ENCODE measurements at regions not wholly inside any gene's neighbourhood (a gene's known extent, or its start where the extent isn't known, plus 50 kb on each side); places are given as distances from the start of the nearest gene placed in this dataset.

- H3K27me3 ChIP-seq: no peaks in the 10 kb centered on the region
- 100% methylated on average over 2 of the region's 2 CpGs for WGBS, 2 donors
- DNase-seq (ENCODE audit: low spot score in 2 of 2): no peak
- no peaks in the 10 kb centered on the region for H3K4me1 ChIP-seq
- no peak for TF ChIP-seq EP300 (IDR thresholded peaks at IDR 0.05)
- no peak for TF ChIP-seq CTCF (IDR thresholded peaks at IDR 0.05)
- TF ChIP-seq POLR2A (IDR thresholded peaks at IDR 0.05): no peak
- no peak overlapping the region for H3K27ac ChIP-seq
- peaks cover 0 to 5% (median 0%) of the 10 kb centered on the region in 4 donors for H3K9me3 ChIP-seq
- H3K36me3 ChIP-seq: no peaks in the 10 kb centered on the region
- no peak overlapping the region for H3K4me3 ChIP-seq
These were observed 148.3 kb upstream of the CD180 start for GRCh38 chr5:67344870-67345269.

GRCh38 chr5:67343835-67344234 is 147.2 kb upstream of the CD180 start:
- Histone ChIP-seq H3K4me3 (no peak overlapping the region), H3K27me3 (no peaks in the 10 kb centered on the region), H3K36me3 (no peaks in the 10 kb centered on the region), H3K27ac (no peak overlapping the region), H3K4me1 (no peaks in the 10 kb centered on the region), H3K9me3 (peaks cover 0 to 5% (median 0%) of the 10 kb centered on the region in 4 donors)
- 96 to 99% methylated on average over 5 of the region's 5 CpGs for WGBS, 2 donors
- DNase-seq (ENCODE audit: low spot score in 2 of 2): no peak
- TF ChIP-seq POLR2A (IDR thresholded peaks at IDR 0.05) (no peak), EP300 (IDR thresholded peaks at IDR 0.05) (no peak), CTCF (IDR thresholded peaks at IDR 0.05) (no peak)

GRCh38 chr5:67341478-67341877 is 144.9 kb upstream of the CD180 start:
- no peak for TF ChIP-seq CTCF (IDR thresholded peaks at IDR 0.05)
- no peak for TF ChIP-seq EP300 (IDR thresholded peaks at IDR 0.05)
- TF ChIP-seq POLR2A (IDR thresholded peaks at IDR 0.05): no peak
- 96 to 97% methylated on average over 2 of the region's 2 CpGs for WGBS, 2 donors
- Histone ChIP-seq H3K4me1 (no peaks in the 10 kb centered on the region), H3K4me3 (no peak overlapping the region), H3K27me3 (no peaks in the 10 kb centered on the region), H3K9me3 (peaks cover 0 to 5% (median 0%) of the 10 kb centered on the region in 4 donors), H3K36me3 (no peaks in the 10 kb centered on the region), H3K27ac (no peak overlapping the region)
- DNase-seq (ENCODE audit: low spot score in 2 of 2): no peak

GRCh38 chr5:67339219-67339767 is 142.7 kb upstream of the CD180 start:
- H3K9me3 ChIP-seq: no peaks in the 10 kb centered on the region
- H3K27ac ChIP-seq: no peak overlapping the region
- DNase-seq (ENCODE audit: low spot score in 2 of 2): no peak
- no peaks in the 10 kb centered on the region for H3K4me1 ChIP-seq
- no peaks in the 10 kb centered on the region for H3K36me3 ChIP-seq
- TF ChIP-seq POLR2A (IDR thresholded peaks at IDR 0.05) (no peak), CTCF (IDR thresholded peaks at IDR 0.05) (no peak), EP300 (IDR thresholded peaks at IDR 0.05) (no peak)
- 96 to 97% methylated on average over 1 of the region's 1 CpG for WGBS, 2 donors
- H3K27me3 ChIP-seq: no peaks in the 10 kb centered on the region
- no peak overlapping the region for H3K4me3 ChIP-seq

- Histone ChIP-seq H3K4me3 (no peak overlapping the region), H3K27me3 (no peaks in the 10 kb centered on the region), H3K27ac (no peak overlapping the region), H3K9me3 (no peaks in the 10 kb centered on the region), H3K36me3 (no peaks in the 10 kb centered on the region), H3K4me1 (no peaks in the 10 kb centered on the region)
- DNase-seq (ENCODE audit: low spot score in 2 of 2): no peak
- TF ChIP-seq CTCF (IDR thresholded peaks at IDR 0.05) (no peak), EP300 (IDR thresholded peaks at IDR 0.05) (no peak), POLR2A (IDR thresholded peaks at IDR 0.05) (no peak)
These were observed 141.8 kb upstream of the CD180 start for GRCh38 chr5:67338421-67338820.

Measured in tibial nerve (tissue), 4 donors.